GM12878 (cell line): ENCODE measurements at regions not wholly inside any gene's neighbourhood (a gene's known extent, or its start where the extent isn't known, plus 50 kb on each side); places are given as distances from the start of the nearest gene placed in this dataset.

ENCODE experiments used
- ATAC-seq: fragments of 200-7000 bp; cut with Tn5 transposase; 3 replicates; pipeline ENCODE4 v1.9.1; 2020; ENCODE audit warnings: mild to moderate bottlenecking, moderate library complexity
- BruUV-seq: library from RNA; stranded (reverse); fragments of 400-500 nt; replicated peaks from 2 replicates; lab custom pipeline; 2021; lab: Mats Ljungman, UMichigan
- CTCF ChIA-PET: fragments of 300-600 bp; sonication (Branson Sonifier 250); formaldehyde crosslinking; extraction: SDS; loops from one replicate; lab custom pipeline; 2021; ENCODE audit warnings: inconsistent platforms; lab: Yijun Ruan, JAX
- POLR2A ChIA-PET: fragments of 350-600 bp; formaldehyde crosslinking; extraction: SDS; loops from one replicate; lab custom pipeline; 2021; ENCODE audit warnings: inconsistent platforms; lab: Charles Lee
- RAD21 ChIA-PET: fragments of 300-600 bp; sonication (Branson Sonifier 250); formaldehyde crosslinking; loops from one replicate; lab custom pipeline; 2023; ENCODE audit warnings: antibody characterized with exemption; ENCODE audit not compliant: unreplicated experiment; lab: Charles Lee
- SMC1A ChIA-PET: fragments of 300-600 bp; sonication (Branson Sonifier 250); formaldehyde crosslinking; loops from one replicate; lab custom pipeline; 2023; ENCODE audit not compliant: unreplicated experiment, uncharacterized antibody; lab: Charles Lee
- DNase-seq: peaks from one replicate; pipeline ENCODE4 v3.0.0-alpha.2; 2011; ENCODE audit warnings: low read depth, low spot score
- FAIRE-seq: peaks from 3 replicates; lab custom pipeline; 2011; peaks lifted over from hg19 to GRCh38; lab: Jason Lieb, UNC
- H2AFZ ChIP-seq: 2 replicates; pipeline ENCODE4 v1.6.0; 2011; ENCODE audit warnings: low read depth, low read length, control low read depth; ENCODE audit not compliant: control insufficient read depth
- H3K27ac ChIP-seq: 2 replicates; pipeline ENCODE4 v1.5.1; 2011; ENCODE audit warnings: control low read depth; ENCODE audit not compliant: control insufficient read depth, insufficient read depth
- H3K27me3 ChIP-seq, 2 experiments: replicated peaks in 1 of 2; 2 replicates each; pipeline versions ENCODE4 v1.6.0 to v1.6.1; 2011; ENCODE audit warnings: low read length in 1 of 2; ENCODE audit not compliant: control insufficient read depth in 2 of 2, insufficient read depth in 2 of 2
- H3K36me3 ChIP-seq, 2 experiments: 2 replicates each; pipeline ENCODE4 v1.5.1; 2011; ENCODE audit warnings: low read length in 1 of 2; ENCODE audit not compliant: control insufficient read depth in 2 of 2, insufficient read depth in 2 of 2
- H3K4me1 ChIP-seq: 2 replicates; pipeline ENCODE4 v1.6.1; 2011; ENCODE audit warnings: mild to moderate bottlenecking, low read length, moderate library complexity, mixed read lengths; ENCODE audit not compliant: control insufficient read depth, insufficient read depth
- H3K4me2 ChIP-seq: 2 replicates; pipeline ENCODE4 v1.6.0; 2011; ENCODE audit warnings: control low read depth; ENCODE audit not compliant: control insufficient read depth, insufficient read depth
- H3K4me3 ChIP-seq: fragments of 200-600 bp; sonication (generic); 2 replicates; pipeline ENCODE4 v1.5.1; 2016
- H3K79me2 ChIP-seq: 2 replicates; pipeline ENCODE4 v1.6.0; 2011; ENCODE audit warnings: low read length; ENCODE audit not compliant: control insufficient read depth, insufficient read depth
- H3K9ac ChIP-seq: 2 replicates; pipeline ENCODE4 v1.8.0; 2011; ENCODE audit warnings: low read length, control low read depth, mixed read lengths; ENCODE audit not compliant: control insufficient read depth, insufficient read depth
- H3K9me3 ChIP-seq: replicated peaks from 3 replicates; pipeline ENCODE4 v1.5.1; 2011; ENCODE audit warnings: mild to moderate bottlenecking, low read length; ENCODE audit not compliant: control insufficient read depth, insufficient read depth
- H4K20me1 ChIP-seq: 2 replicates; pipeline ENCODE4 v1.6.0; 2011; ENCODE audit not compliant: control insufficient read depth, insufficient read depth
- HSF1 ChIP-seq: fragments of 150-350 bp; IDR thresholded peaks from 2 replicates; pipeline ENCODE4 v1.6.1; 2014; ENCODE audit warnings: mild to moderate bottlenecking, low read depth, low read length
- IRF3 ChIP-seq: fragments of 450-650 bp; IDR thresholded peaks from 2 replicates; pipeline ENCODE4 v1.6.1; 2014; ENCODE audit warnings: mild to moderate bottlenecking
- LARP7 ChIP-seq: fragments of 450-650 bp; IDR thresholded peaks from 2 replicates; pipeline ENCODE4 v1.6.1; 2017; ENCODE audit warnings: mild to moderate bottlenecking
- MXI1 ChIP-seq: fragments of 150-350 bp; IDR thresholded peaks from 2 replicates; pipeline ENCODE4 v1.6.1; 2011; ENCODE audit warnings: low read depth, mild to moderate bottlenecking, inconsistent platforms, low read length, improper control_type of control experiment
- NR2F1 ChIP-seq: fragments of 450-650 bp; conservative IDR thresholded peaks from 2 replicates; pipeline ENCODE4 v1.6.1; 2017; ENCODE audit warnings: mild to moderate bottlenecking
- SMAD1 ChIP-seq: fragments of 450-650 bp; IDR thresholded peaks from 2 replicates; pipeline ENCODE4 v1.6.1; 2018; ENCODE audit warnings: mild to moderate bottlenecking, low read depth; ENCODE audit not compliant: partially characterized antibody
- SREBF1 ChIP-seq: IDR thresholded peaks from 2 replicates; pipeline ENCODE4 v1.6.1; 2012; ENCODE audit warnings: mild to moderate bottlenecking, low read length
- TAF1 ChIP-seq: IDR thresholded peaks from 2 replicates; pipeline ENCODE4 v1.6.1; 2011; ENCODE audit warnings: mild to moderate bottlenecking, low read depth, low read length, borderline replicate concordance
- ZNF207 ChIP-seq: fragments of 450-650 bp; IDR thresholded peaks from 2 replicates; pipeline ENCODE4 v1.6.1; 2014; ENCODE audit warnings: antibody characterized with exemption, mild to moderate bottlenecking, borderline replicate concordance
- ZNF384 ChIP-seq: IDR thresholded peaks from 2 replicates; pipeline ENCODE4 v1.6.1; 2012; ENCODE audit warnings: low read depth, mild to moderate bottlenecking, low read length, improper control_type of control experiment, borderline replicate concordance
- WGBS: methylation state at CpG from one replicate; pipeline ENCODE4 v1.1.6; 2016; ENCODE audit warnings: low lambda C conversion rate; ENCODE audit not compliant: insufficient replicate concordance, insufficient coverage; ENCODE audit errors: missing lambda C conversion rate; 5-methylcytosine and 5-hydroxymethylcytosine counted together
- in situ Hi-C: fragments of 300-500 bp; cut with MboI; formaldehyde crosslinking; loops from 9 replicates; pipeline ENCODE4 v1.14.3; 2018; ENCODE audit warnings: mixed read lengths
- intact Hi-C: fragments of 100-400 bp; cut with micrococcal nuclease; formaldehyde crosslinking; loops from one replicate; pipeline ENCODE4 v1.14.2; 2022; ENCODE audit not compliant: unreplicated experiment

DNA sequence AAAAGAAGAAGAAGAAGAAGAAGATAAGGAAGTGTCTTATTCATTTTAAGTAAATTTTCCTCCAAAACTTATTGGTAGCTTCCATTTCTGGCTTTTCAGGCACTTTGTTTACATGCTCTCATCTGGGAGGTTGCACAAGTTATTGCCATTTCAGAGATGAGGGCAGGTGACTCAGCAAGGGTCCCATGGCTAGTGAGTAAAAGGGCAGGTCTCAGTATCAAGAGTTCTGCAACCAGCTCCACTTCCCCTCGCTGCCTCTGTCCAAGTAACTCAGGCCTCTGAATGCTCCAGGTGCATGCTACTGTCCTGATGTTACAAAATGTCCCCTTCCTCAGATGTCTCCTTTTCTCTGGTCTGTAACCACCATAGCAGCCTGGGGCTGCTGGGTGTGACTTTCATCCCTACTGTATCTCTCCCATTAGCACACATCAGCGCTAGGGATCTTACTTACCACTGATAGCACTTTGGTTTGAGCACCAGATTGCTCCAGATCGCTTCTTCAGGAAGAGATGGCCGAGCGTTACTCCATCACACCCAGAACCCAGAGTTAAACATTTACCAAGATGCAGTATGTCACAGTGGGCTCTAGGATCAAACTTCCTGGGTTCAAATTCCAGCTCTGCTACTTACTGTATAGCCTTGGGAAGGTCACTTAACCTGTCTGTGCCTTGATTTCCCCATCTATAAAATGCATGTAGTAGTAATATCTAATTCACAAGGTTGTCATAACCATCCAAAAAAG, 57.4 kb upstream of the LAPTM4A start:
- intact Hi-C loops: no loop called here
- H4K20me1 ChIP-seq: no peaks in the 10 kb centered on the region
- ChIA-PET RAD21 (no interaction called here), CTCF (interaction anchor here (0.7 to 1.6 kb wide), 3 partner anchors 114 to 650 kb away, joined by 3 to 4 read pairs (median 4); no protein-coding TSS in a partner anchor), POLR2A (interaction anchor here (0.6 kb wide), 1 partner anchor 1720 kb away, joined by 3 read pairs; no protein-coding TSS in a partner anchor), SMC1A (no interaction called here)
- no peak for FAIRE-seq
- no peak overlapping the region for H3K4me2 ChIP-seq
- H2AFZ ChIP-seq: no peak overlapping the region
- H3K27ac ChIP-seq: no peak overlapping the region
- in situ Hi-C loops: no loop called here
- no peak overlapping the region for H3K4me3 ChIP-seq
- 67% methylated on average over 5 of the region's 5 CpGs for WGBS
- no peak for DNase-seq
- no peaks in the 10 kb centered on the region for H3K9me3 ChIP-seq
- no peaks in the 10 kb centered on the region for H3K79me2 ChIP-seq
- H3K27me3 ChIP-seq: no peaks in the 10 kb centered on the region
- no peaks in the 10 kb centered on the region for H3K4me1 ChIP-seq
- H3K9ac ChIP-seq: no peak overlapping the region
- BruUV-seq: no TSS peak
- no peaks in the 10 kb centered on the region for H3K36me3 ChIP-seq
- no peak for ATAC-seq
- TF ChIP-seq TAF1 (no peak), ZNF207 (no peak), NR2F1 (no peak), SMAD1 (no peak), IRF3 (no peak), LARP7 (no peak), MXI1 (no peak), SREBF1 (no peak), ZNF384 (no peak), HSF1 (no peak)
